ENCODE measurements at regions not wholly inside any gene's neighbourhood (a gene's known extent, or its start where the extent isn't known, plus 50 kb on each side); places are given as distances from the start of the nearest gene placed in this dataset.

DNA sequence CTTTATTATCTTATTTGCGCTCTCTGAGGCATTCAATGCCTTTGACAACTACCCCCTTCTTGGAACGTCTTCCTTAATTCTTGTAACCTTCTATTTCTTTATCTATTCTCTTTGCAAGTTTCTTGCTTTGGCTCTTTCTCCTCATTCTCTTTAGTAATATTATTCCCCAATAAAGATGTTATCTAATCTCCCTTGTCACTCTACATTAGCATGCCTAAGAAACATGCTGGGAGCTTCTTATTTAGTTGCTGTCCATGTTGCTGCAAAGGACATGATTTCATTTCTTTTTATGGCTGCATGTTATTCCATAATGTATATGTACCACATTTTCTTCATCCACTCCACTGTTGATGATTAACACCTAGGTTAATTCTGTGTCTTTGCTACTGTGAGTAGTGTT lies 113.7 kb downstream of the RDH14 start:
- TF ChIP-seq POLR2A (IDR thresholded peaks at IDR 0.05) (no peak), CTCF (IDR thresholded peaks at IDR 0.05) (no peak)
